ENCODE measurements at regions not wholly inside any gene's neighbourhood (a gene's known extent, or its start where the extent isn't known, plus 50 kb on each side); places are given as distances from the start of the nearest gene placed in this dataset.

- H3K79me2 ChIP-seq (ENCODE audit: low read length): no peaks in the 10 kb centered on the region
- H3K4me1 ChIP-seq (ENCODE audit: low read length): no peaks in the 10 kb centered on the region
- H3K4me3 ChIP-seq (ENCODE audit: low read length): no peak overlapping the region
- H3K36me3 ChIP-seq (replicated peaks; ENCODE audit: low read depth, low read length): no peaks in the 10 kb centered on the region
- no peak overlapping the region for H2AFZ ChIP-seq (ENCODE audit: low read depth, low read length)
- TF ChIP-seq EZH2phosphoT487 (IDR thresholded peaks at IDR 0.05; ENCODE audit: low read depth): no peak
- TF ChIP-seq, protein P1, sequence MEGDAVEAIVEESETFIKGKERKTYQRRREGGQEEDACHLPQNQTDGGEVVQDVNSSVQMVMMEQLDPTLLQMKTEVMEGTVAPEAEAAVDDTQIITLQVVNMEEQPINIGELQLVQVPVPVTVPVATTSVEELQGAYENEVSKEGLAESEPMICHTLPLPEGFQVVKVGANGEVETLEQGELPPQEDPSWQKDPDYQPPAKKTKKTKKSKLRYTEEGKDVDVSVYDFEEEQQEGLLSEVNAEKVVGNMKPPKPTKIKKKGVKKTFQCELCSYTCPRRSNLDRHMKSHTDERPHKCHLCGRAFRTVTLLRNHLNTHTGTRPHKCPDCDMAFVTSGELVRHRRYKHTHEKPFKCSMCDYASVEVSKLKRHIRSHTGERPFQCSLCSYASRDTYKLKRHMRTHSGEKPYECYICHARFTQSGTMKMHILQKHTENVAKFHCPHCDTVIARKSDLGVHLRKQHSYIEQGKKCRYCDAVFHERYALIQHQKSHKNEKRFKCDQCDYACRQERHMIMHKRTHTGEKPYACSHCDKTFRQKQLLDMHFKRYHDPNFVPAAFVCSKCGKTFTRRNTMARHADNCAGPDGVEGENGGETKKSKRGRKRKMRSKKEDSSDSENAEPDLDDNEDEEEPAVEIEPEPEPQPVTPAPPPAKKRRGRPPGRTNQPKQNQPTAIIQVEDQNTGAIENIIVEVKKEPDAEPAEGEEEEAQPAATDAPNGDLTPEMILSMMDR (IDR thresholded peaks at IDR 0.05; ENCODE audit: low read depth, low read length): no peak
- H3K27me3 ChIP-seq (ENCODE audit: low read depth, low read length): no peaks in the 10 kb centered on the region
- H3K9ac ChIP-seq (ENCODE audit: low read length): no peak overlapping the region
- no peaks in the 10 kb centered on the region for H4K20me1 ChIP-seq (ENCODE audit: insufficient read depth, low read length)
- H3K4me2 ChIP-seq (ENCODE audit: low read length): no peak overlapping the region
- no peaks in the 10 kb centered on the region for H3K9me3 ChIP-seq (ENCODE audit: insufficient read depth, low read length)
- H3K27ac ChIP-seq (ENCODE audit: low read length): no peak overlapping the region
These were observed 817.3 kb downstream of the SATB2 start for GRCh38 chr2:198640463-198640862.

DNA sequence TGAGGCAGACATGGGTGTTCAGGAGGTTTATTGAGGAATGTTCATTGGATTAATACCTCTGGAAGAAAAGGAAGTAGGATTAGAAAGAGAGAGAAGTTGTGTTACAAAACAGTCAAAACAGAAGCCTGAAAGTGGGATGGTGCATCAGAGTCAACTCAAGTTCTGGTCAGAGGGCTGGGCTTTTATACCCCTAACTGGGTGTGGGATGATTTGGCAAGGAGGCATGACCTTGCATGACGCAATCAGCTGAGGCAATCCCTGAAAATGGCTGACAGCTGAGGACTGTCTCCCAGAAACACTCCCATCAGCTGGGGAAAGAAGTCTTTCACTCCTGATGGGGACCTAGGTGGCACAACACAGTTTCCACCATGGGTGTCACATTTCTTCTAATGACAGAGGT lies 818.2 kb downstream of the SATB2 start:
- Histone ChIP-seq H3K4me3 (ENCODE audit: low read length) (no peak overlapping the region), H2AFZ (ENCODE audit: low read depth, low read length) (no peak overlapping the region), H3K4me1 (ENCODE audit: low read length) (no peaks in the 10 kb centered on the region), H3K4me2 (ENCODE audit: low read length) (no peak overlapping the region), H3K9ac (ENCODE audit: low read length) (no peak overlapping the region), H3K9me3 (ENCODE audit: insufficient read depth, low read length) (no peaks in the 10 kb centered on the region), H3K79me2 (ENCODE audit: low read length) (no peaks in the 10 kb centered on the region), H3K27ac (ENCODE audit: low read length) (no peak overlapping the region), H3K27me3 (ENCODE audit: low read depth, low read length) (no peaks in the 10 kb centered on the region), H3K36me3 (replicated peaks; ENCODE audit: low read depth, low read length) (no peaks in the 10 kb centered on the region), H4K20me1 (ENCODE audit: insufficient read depth, low read length) (no peaks in the 10 kb centered on the region)
- TF ChIP-seq EZH2phosphoT487 (IDR thresholded peaks at IDR 0.05; ENCODE audit: low read depth): no peak
- TF ChIP-seq, protein P1 (IDR thresholded peaks at IDR 0.05; ENCODE audit: low read depth, low read length): no peak

- H3K27me3 ChIP-seq (ENCODE audit: low read depth, low read length): no peaks in the 10 kb centered on the region
- TF ChIP-seq, protein P1 (IDR thresholded peaks at IDR 0.05; ENCODE audit: low read depth, low read length): no peak
- TF ChIP-seq EZH2phosphoT487 (IDR thresholded peaks at IDR 0.05; ENCODE audit: low read depth): no peak
- H4K20me1 ChIP-seq (ENCODE audit: insufficient read depth, low read length): no peaks in the 10 kb centered on the region
- H3K4me2 ChIP-seq (ENCODE audit: low read length): no peak overlapping the region
- no peak overlapping the region for H3K27ac ChIP-seq (ENCODE audit: low read length)
- no peaks in the 10 kb centered on the region for H3K4me1 ChIP-seq (ENCODE audit: low read length)
- H3K4me3 ChIP-seq (ENCODE audit: low read length): no peak overlapping the region
- no peak overlapping the region for H2AFZ ChIP-seq (ENCODE audit: low read depth, low read length)
- no peaks in the 10 kb centered on the region for H3K36me3 ChIP-seq (replicated peaks; ENCODE audit: low read depth, low read length)
- H3K9me3 ChIP-seq (ENCODE audit: insufficient read depth, low read length): no peaks in the 10 kb centered on the region
- H3K79me2 ChIP-seq (ENCODE audit: low read length): no peaks in the 10 kb centered on the region
- H3K9ac ChIP-seq (ENCODE audit: low read length): no peak overlapping the region
These were observed 819.2 kb downstream of the SATB2 start for GRCh38 chr2:198638577-198638976.

DNA sequence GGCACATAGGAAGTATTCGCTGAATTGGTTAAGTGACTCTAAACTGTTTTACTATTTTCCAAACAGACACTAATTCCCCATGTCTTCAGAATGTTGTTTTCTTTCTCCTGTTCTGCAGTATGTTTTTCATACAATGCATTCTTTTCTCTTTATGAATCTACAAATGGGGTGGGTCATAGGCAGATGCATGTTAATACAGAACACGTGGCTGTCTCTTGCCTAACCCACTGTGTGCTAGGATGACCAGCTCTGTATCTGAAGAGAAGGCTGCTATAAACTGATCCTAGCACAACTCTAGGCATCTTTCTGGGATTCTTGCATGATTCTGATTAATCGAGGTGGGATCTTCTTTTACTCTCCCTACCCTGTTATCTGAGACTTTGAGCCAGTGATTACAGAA lies 826.0 kb downstream of the PLCL1 start:
- Histone ChIP-seq H4K20me1 (ENCODE audit: insufficient read depth, low read length) (no peaks in the 10 kb centered on the region), H3K4me3 (ENCODE audit: low read length) (no peak overlapping the region), H2AFZ (ENCODE audit: low read depth, low read length) (no peak overlapping the region), H3K4me2 (ENCODE audit: low read length) (no peak overlapping the region), H3K27ac (ENCODE audit: low read length) (no peak overlapping the region), H3K9ac (ENCODE audit: low read length) (no peak overlapping the region), H3K4me1 (ENCODE audit: low read length) (no peaks in the 10 kb centered on the region), H3K36me3 (replicated peaks; ENCODE audit: low read depth, low read length) (no peaks in the 10 kb centered on the region), H3K9me3 (ENCODE audit: insufficient read depth, low read length) (no peaks in the 10 kb centered on the region), H3K27me3 (ENCODE audit: low read depth, low read length) (no peaks in the 10 kb centered on the region), H3K79me2 (ENCODE audit: low read length) (no peaks in the 10 kb centered on the region)
- TF ChIP-seq, protein P1 (IDR thresholded peaks at IDR 0.05; ENCODE audit: low read depth, low read length): no peak

All from OCI-LY3 (cell line).